ENCODE measurements at regions not wholly inside any gene's neighbourhood (a gene's known extent, or its start where the extent isn't known, plus 50 kb on each side); places are given as distances from the start of the nearest gene placed in this dataset.

- no peak for TF ChIP-seq NFIC (IDR thresholded peaks at IDR 0.05)
- TF ChIP-seq EP300 (IDR thresholded peaks at IDR 0.05; ENCODE audit: borderline replicate concordance) = no peak
- no peak for TF ChIP-seq CREB1 (IDR thresholded peaks at IDR 0.05; ENCODE audit: low read depth)
- no peak for TF ChIP-seq CEBPB (IDR thresholded peaks at IDR 0.05)
- TF ChIP-seq, protein P1, sequence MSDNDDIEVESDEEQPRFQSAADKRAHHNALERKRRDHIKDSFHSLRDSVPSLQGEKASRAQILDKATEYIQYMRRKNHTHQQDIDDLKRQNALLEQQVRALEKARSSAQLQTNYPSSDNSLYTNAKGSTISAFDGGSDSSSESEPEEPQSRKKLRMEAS (IDR thresholded peaks at IDR 0.05) = no peak
- no peak for TF ChIP-seq TCF12 (IDR thresholded peaks at IDR 0.05; ENCODE audit: low read depth)
- no peak for TF ChIP-seq ZBTB7A (IDR thresholded peaks at IDR 0.05; ENCODE audit: low read depth)
- TF ChIP-seq TAF1 (IDR thresholded peaks at IDR 0.05; ENCODE audit: low read depth) = no peak
- no peak for TF ChIP-seq RAD21 (IDR thresholded peaks at IDR 0.05; ENCODE audit: low read depth)
- no peak for TF ChIP-seq FOXM1 (IDR thresholded peaks at IDR 0.05; ENCODE audit: borderline replicate concordance, low read depth)
- TF ChIP-seq YY1 (IDR thresholded peaks at IDR 0.05; ENCODE audit: low read depth) = no peak
- TF ChIP-seq TEAD4 (IDR thresholded peaks at IDR 0.05) = no peak
- no peak for TF ChIP-seq REST (IDR thresholded peaks at IDR 0.05; ENCODE audit: low read depth)
- no peak for TF ChIP-seq EGR1 (IDR thresholded peaks at IDR 0.05)
- TF ChIP-seq, protein P2, sequence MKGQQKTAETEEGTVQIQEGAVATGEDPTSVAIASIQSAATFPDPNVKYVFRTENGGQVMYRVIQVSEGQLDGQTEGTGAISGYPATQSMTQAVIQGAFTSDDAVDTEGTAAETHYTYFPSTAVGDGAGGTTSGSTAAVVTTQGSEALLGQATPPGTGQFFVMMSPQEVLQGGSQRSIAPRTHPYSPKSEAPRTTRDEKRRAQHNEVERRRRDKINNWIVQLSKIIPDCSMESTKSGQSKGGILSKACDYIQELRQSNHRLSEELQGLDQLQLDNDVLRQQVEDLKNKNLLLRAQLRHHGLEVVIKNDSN (IDR thresholded peaks at IDR 0.05) = no peak
Measured at GRCh38 chr2:13584020-13584419, 867.3 kb downstream of the TRIB2 start.

- TF ChIP-seq RAD21 (IDR thresholded peaks at IDR 0.05; ENCODE audit: low read depth) = no peak
- no peak for TF ChIP-seq CEBPB (IDR thresholded peaks at IDR 0.05)
- no peak for TF ChIP-seq YY1 (IDR thresholded peaks at IDR 0.05; ENCODE audit: low read depth)
- TF ChIP-seq EP300 (IDR thresholded peaks at IDR 0.05; ENCODE audit: borderline replicate concordance) = no peak
- TF ChIP-seq ZBTB7A (IDR thresholded peaks at IDR 0.05; ENCODE audit: low read depth) = no peak
- no peak for TF ChIP-seq CREB1 (IDR thresholded peaks at IDR 0.05; ENCODE audit: low read depth)
- no peak for TF ChIP-seq REST (IDR thresholded peaks at IDR 0.05; ENCODE audit: low read depth)
- TF ChIP-seq, protein P1 (IDR thresholded peaks at IDR 0.05) = no peak
- TF ChIP-seq EGR1 (IDR thresholded peaks at IDR 0.05) = no peak
- TF ChIP-seq, protein P2 (IDR thresholded peaks at IDR 0.05) = no peak
- no peak for TF ChIP-seq FOXM1 (IDR thresholded peaks at IDR 0.05; ENCODE audit: borderline replicate concordance, low read depth)
Measured at GRCh38 chr2:13585732-13586131, 869.0 kb downstream of the TRIB2 start.

- no peak for TF ChIP-seq RAD21 (IDR thresholded peaks at IDR 0.05; ENCODE audit: low read depth)
- TF ChIP-seq, protein P1 (IDR thresholded peaks at IDR 0.05) = no peak
Measured at GRCh38 chr2:13596233-13596632, 879.5 kb downstream of the TRIB2 start.

- TF ChIP-seq, protein P2 (IDR thresholded peaks at IDR 0.05) = no peak
- TF ChIP-seq EP300 (IDR thresholded peaks at IDR 0.05; ENCODE audit: borderline replicate concordance) (no peak), FOXM1 (IDR thresholded peaks at IDR 0.05; ENCODE audit: borderline replicate concordance, low read depth) (no peak), EGR1 (IDR thresholded peaks at IDR 0.05) (no peak)
Measured at GRCh38 chr2:13597176-13597575, 880.4 kb downstream of the TRIB2 start.

GRCh38 chr2:13601506-13601905, 884.8 kb downstream of the TRIB2 start:
- TF ChIP-seq, protein P1 (IDR thresholded peaks at IDR 0.05) = no peak
- TF ChIP-seq CEBPB (IDR thresholded peaks at IDR 0.05) (no peak), ZBTB7A (IDR thresholded peaks at IDR 0.05; ENCODE audit: low read depth) (no peak), REST (IDR thresholded peaks at IDR 0.05; ENCODE audit: low read depth) (no peak), TCF12 (IDR thresholded peaks at IDR 0.05; ENCODE audit: low read depth) (no peak), CREB1 (IDR thresholded peaks at IDR 0.05; ENCODE audit: low read depth) (no peak), EGR1 (IDR thresholded peaks at IDR 0.05) (no peak), YY1 (IDR thresholded peaks at IDR 0.05; ENCODE audit: low read depth) (no peak), TAF1 (IDR thresholded peaks at IDR 0.05; ENCODE audit: low read depth) (no peak), RAD21 (IDR thresholded peaks at IDR 0.05; ENCODE audit: low read depth) (no peak)
- TF ChIP-seq, protein P2 (IDR thresholded peaks at IDR 0.05) = no peak

Measured in Ishikawa (cell line).